ENCODE measurements at regions not wholly inside any gene's neighbourhood (a gene's known extent, or its start where the extent isn't known, plus 50 kb on each side); places are given as distances from the start of the nearest gene placed in this dataset.

GRCh38 chr13:47004540-47004939 lies 107.7 kb upstream of the HTR2A start:
- H3K9me3 Mint-ChIP-seq = no peaks in the 10 kb centered on the region
- H3K4me3 Mint-ChIP-seq = no peak overlapping the region
- H3K36me3 Mint-ChIP-seq (ENCODE audit: low read depth) = no peaks in the 10 kb centered on the region
- no peak for ATAC-seq (replicated peaks)
- no peaks in the 10 kb centered on the region for H3K4me1 Mint-ChIP-seq
- H3K27me3 Mint-ChIP-seq = peaks cover 18% of the 10 kb centered on the region
- no peak overlapping the region for H3K27ac Mint-ChIP-seq

- Mint-ChIP-seq H3K9me3 (no peaks in the 10 kb centered on the region), H3K36me3 (ENCODE audit: low read depth) (no peaks in the 10 kb centered on the region), H3K27me3 (peaks cover 18% of the 10 kb centered on the region), H3K4me3 (no peak overlapping the region), H3K4me1 (no peaks in the 10 kb centered on the region), H3K27ac (no peak overlapping the region)
- ATAC-seq (replicated peaks) = no peak
Observed at GRCh38 chr13:47004027-47004426, 107.2 kb upstream of the HTR2A start.

- no peaks in the 10 kb centered on the region for H3K9me3 Mint-ChIP-seq
- peaks cover 13% of the 10 kb centered on the region for H3K27me3 Mint-ChIP-seq
- H3K4me1 Mint-ChIP-seq = no peaks in the 10 kb centered on the region
- H3K36me3 Mint-ChIP-seq (ENCODE audit: low read depth) = no peaks in the 10 kb centered on the region
- no peak for ATAC-seq (replicated peaks)
- H3K4me3 Mint-ChIP-seq = no peak overlapping the region
- H3K27ac Mint-ChIP-seq = no peak overlapping the region
Observed at GRCh38 chr13:47000165-47000564, 103.3 kb upstream of the HTR2A start.

- ATAC-seq (replicated peaks) = no peak
- H3K4me3 Mint-ChIP-seq = no peak overlapping the region
- no peaks in the 10 kb centered on the region for H3K27me3 Mint-ChIP-seq
- H3K9me3 Mint-ChIP-seq = no peaks in the 10 kb centered on the region
- no peaks in the 10 kb centered on the region for H3K4me1 Mint-ChIP-seq
- H3K36me3 Mint-ChIP-seq (ENCODE audit: low read depth) = no peaks in the 10 kb centered on the region
- no peak overlapping the region for H3K27ac Mint-ChIP-seq
Observed at GRCh38 chr13:46996316-46997030, 99.6 kb upstream of the HTR2A start.

GRCh38 chr13:46995874-46996273 lies 99.0 kb upstream of the HTR2A start:
- Mint-ChIP-seq H3K4me1 (no peaks in the 10 kb centered on the region), H3K27me3 (no peaks in the 10 kb centered on the region), H3K36me3 (ENCODE audit: low read depth) (no peaks in the 10 kb centered on the region), H3K9me3 (no peaks in the 10 kb centered on the region), H3K27ac (no peak overlapping the region), H3K4me3 (no peak overlapping the region)
- no peak for ATAC-seq (replicated peaks)

GRCh38 chr13:46994492-46994891 lies 97.6 kb upstream of the HTR2A start:
- no peak for ATAC-seq (replicated peaks)
- Mint-ChIP-seq H3K36me3 (ENCODE audit: low read depth) (no peaks in the 10 kb centered on the region), H3K9me3 (no peaks in the 10 kb centered on the region), H3K4me1 (no peaks in the 10 kb centered on the region), H3K4me3 (no peak overlapping the region), H3K27me3 (peaks cover 2% of the 10 kb centered on the region), H3K27ac (no peak overlapping the region)

GRCh38 chr13:46992383-46992952 lies 95.6 kb upstream of the HTR2A start:
- ATAC-seq (replicated peaks) = no peak
- H3K27me3 Mint-ChIP-seq = peaks cover 13% of the 10 kb centered on the region
- H3K36me3 Mint-ChIP-seq (ENCODE audit: low read depth) = no peaks in the 10 kb centered on the region
- no peaks in the 10 kb centered on the region for H3K4me1 Mint-ChIP-seq
- no peaks in the 10 kb centered on the region for H3K9me3 Mint-ChIP-seq
- H3K4me3 Mint-ChIP-seq = no peak overlapping the region
- H3K27ac Mint-ChIP-seq = no peak overlapping the region

GRCh38 chr13:46983881-46984280 lies 87.0 kb upstream of the HTR2A start:
- H3K4me1 Mint-ChIP-seq = no peaks in the 10 kb centered on the region
- no peaks in the 10 kb centered on the region for H3K36me3 Mint-ChIP-seq (ENCODE audit: low read depth)
- H3K4me3 Mint-ChIP-seq = no peak overlapping the region
- H3K27me3 Mint-ChIP-seq = peaks cover 9% of the 10 kb centered on the region
- no peaks in the 10 kb centered on the region for H3K9me3 Mint-ChIP-seq
- no peak overlapping the region for H3K27ac Mint-ChIP-seq
- no peak for ATAC-seq (replicated peaks)

- H3K27me3 Mint-ChIP-seq = peaks cover 3% of the 10 kb centered on the region
- no peaks in the 10 kb centered on the region for H3K4me1 Mint-ChIP-seq
- H3K36me3 Mint-ChIP-seq (ENCODE audit: low read depth) = no peaks in the 10 kb centered on the region
- ATAC-seq (replicated peaks) = peak; percentile 37
- H3K9me3 Mint-ChIP-seq = no peaks in the 10 kb centered on the region
- H3K27ac Mint-ChIP-seq = no peak overlapping the region
- H3K4me3 Mint-ChIP-seq = no peak overlapping the region
Observed at GRCh38 chr13:46982856-46983582, 86.2 kb upstream of the HTR2A start.

- Mint-ChIP-seq H3K4me1 (no peaks in the 10 kb centered on the region), H3K9me3 (peaks cover 9% of the 10 kb centered on the region), H3K36me3 (ENCODE audit: low read depth) (no peaks in the 10 kb centered on the region), H3K27me3 (peaks cover 3% of the 10 kb centered on the region), H3K4me3 (no peak overlapping the region), H3K27ac (no peak overlapping the region)
- ATAC-seq (replicated peaks) = no peak
Observed at GRCh38 chr13:46975173-46975572, 78.3 kb upstream of the HTR2A start.

- Mint-ChIP-seq H3K4me1 (no peaks in the 10 kb centered on the region), H3K4me3 (no peak overlapping the region), H3K27ac (no peak overlapping the region), H3K9me3 (peaks cover 6% of the 10 kb centered on the region), H3K36me3 (ENCODE audit: low read depth) (no peaks in the 10 kb centered on the region), H3K27me3 (peaks cover 11% of the 10 kb centered on the region)
- no peak for ATAC-seq (replicated peaks)
Observed at GRCh38 chr13:46968450-46968849, 71.6 kb upstream of the HTR2A start.

GRCh38 chr13:46964789-46965527 lies 68.1 kb upstream of the HTR2A start:
- Mint-ChIP-seq H3K4me1 (no peaks in the 10 kb centered on the region), H3K27me3 (peaks cover 12% of the 10 kb centered on the region), H3K27ac (no peak overlapping the region), H3K36me3 (ENCODE audit: low read depth) (no peaks in the 10 kb centered on the region), H3K9me3 (peaks cover 6% of the 10 kb centered on the region), H3K4me3 (no peak overlapping the region)
- ATAC-seq (replicated peaks) = no peak

- no peak for ATAC-seq (replicated peaks)
- Mint-ChIP-seq H3K36me3 (ENCODE audit: low read depth) (no peaks in the 10 kb centered on the region), H3K4me3 (no peak overlapping the region), H3K4me1 (no peaks in the 10 kb centered on the region), H3K27ac (no peak overlapping the region), H3K9me3 (peaks cover 6% of the 10 kb centered on the region), H3K27me3 (peaks cover 9% of the 10 kb centered on the region)
Observed at GRCh38 chr13:46963904-46964303, 67.1 kb upstream of the HTR2A start.

- Mint-ChIP-seq H3K36me3 (ENCODE audit: low read depth) (no peaks in the 10 kb centered on the region), H3K27me3 (peaks cover 14% of the 10 kb centered on the region), H3K27ac (no peak overlapping the region), H3K9me3 (peaks cover 6% of the 10 kb centered on the region), H3K4me3 (no peak overlapping the region), H3K4me1 (no peaks in the 10 kb centered on the region)
- ATAC-seq (replicated peaks) = no peak
Observed at GRCh38 chr13:46962281-46962941, 65.6 kb upstream of the HTR2A start.
